Caco-2 (cell line): ENCODE measurements at regions not wholly inside any gene's neighbourhood (a gene's known extent, or its start where the extent isn't known, plus 50 kb on each side); places are given as distances from the start of the nearest gene placed in this dataset.

ENCODE experiments used
- BruUV-seq: library from RNA; stranded (reverse); fragments of 400-500 nt; replicated peaks from 2 replicates; lab custom pipeline; 2021; lab: Mats Ljungman, UMichigan
- CTCF ChIA-PET: fragments of 300-600 bp; sonication (Branson Sonifier 250); formaldehyde crosslinking; loops from one replicate; lab custom pipeline; 2022; ENCODE audit warnings: antibody characterized with exemption; lab: Charles Lee
- POLR2A ChIA-PET: fragments of 300-600 bp; sonication (Branson Sonifier 250); formaldehyde crosslinking; loops from one replicate; lab custom pipeline; 2022; ENCODE audit warnings: antibody characterized with exemption; lab: Charles Lee
- DNase-seq, 2 experiments: peaks; one replicate each; pipeline versions ENCODE4 v3.0.0 to v3.0.0-alpha.2; 2020 to 2022
- H3K27me3 ChIP-seq: replicated peaks from 2 replicates; pipeline ENCODE4 v1.6.0; 2011; ENCODE audit warnings: low read length; ENCODE audit not compliant: control insufficient read depth, insufficient read depth
- H3K36me3 ChIP-seq: 2 replicates; pipeline ENCODE4 v1.5.1; 2011; ENCODE audit warnings: low read length; ENCODE audit not compliant: control insufficient read depth, insufficient read depth
- H3K4me1 ChIP-seq: fragments of 250-450 bp; sonication (Bioruptor Pico); 2 replicates; pipeline ENCODE4 v1.5.1; 2020; ENCODE audit warnings: mild to moderate bottlenecking
- H3K4me3 ChIP-seq: 2 replicates; pipeline ENCODE4 v1.5.1; 2011; ENCODE audit warnings: low read depth, mild to moderate bottlenecking, control low read depth, low read length
- H3K9me3 ChIP-seq: fragments of 250-450 bp; sonication (Bioruptor Pico); 2 replicates; pipeline ENCODE4 v1.5.1; 2020; ENCODE audit warnings: mild to moderate bottlenecking, moderate library complexity
- H3K27ac Mint-ChIP-seq: one replicate; pipeline ENCODE4 v1.8.0; 2022; ENCODE audit warnings: mixed read lengths; ENCODE audit not compliant: unreplicated experiment
- H3K27me3 Mint-ChIP-seq: one replicate; pipeline ENCODE4 v1.8.0; 2022; ENCODE audit warnings: mixed read lengths; ENCODE audit not compliant: insufficient read depth, unreplicated experiment
- H3K36me3 Mint-ChIP-seq: one replicate; pipeline ENCODE4 v1.8.0; 2022; ENCODE audit warnings: mild to moderate bottlenecking, mixed read lengths; ENCODE audit not compliant: insufficient read depth, unreplicated experiment
- H3K4me1 Mint-ChIP-seq: one replicate; pipeline ENCODE4 v1.8.0; 2022; ENCODE audit warnings: low read depth, mixed read lengths; ENCODE audit not compliant: unreplicated experiment
- H3K4me3 Mint-ChIP-seq: one replicate; pipeline ENCODE4 v1.8.0; 2022; ENCODE audit warnings: mild to moderate bottlenecking, moderate library complexity, mixed read lengths; ENCODE audit not compliant: unreplicated experiment
- H3K9me3 Mint-ChIP-seq: one replicate; pipeline ENCODE4 v1.8.0; 2022; ENCODE audit warnings: mixed read lengths; ENCODE audit not compliant: unreplicated experiment
- intact Hi-C: fragments of 100-400 bp; cut with micrococcal nuclease; formaldehyde crosslinking; loops from one replicate; pipeline ENCODE4 v1.10.0; 2022; ENCODE audit not compliant: unreplicated experiment
- TF ChIP-seq, protein P1 (sequence below), 2 experiments: fragments of 200-600 bp in 1 of 2; IDR thresholded peaks; 1 replicate in 1 of 2; 2 replicates in 1 of 2; pipeline versions ENCODE4 v1.5.1 to v1.8.0; 2011 to 2022; ENCODE audit warnings: antibody characterized with exemption in 1 of 2, control low read depth in 1 of 2, inconsistent platforms in 1 of 2, low read depth in 1 of 2, low read length in 1 of 2, mild to moderate bottlenecking in 1 of 2, moderate library complexity in 1 of 2; ENCODE audit not compliant: insufficient read depth in 1 of 2, severe bottlenecking in 1 of 2, unreplicated experiment in 1 of 2

DNA sequence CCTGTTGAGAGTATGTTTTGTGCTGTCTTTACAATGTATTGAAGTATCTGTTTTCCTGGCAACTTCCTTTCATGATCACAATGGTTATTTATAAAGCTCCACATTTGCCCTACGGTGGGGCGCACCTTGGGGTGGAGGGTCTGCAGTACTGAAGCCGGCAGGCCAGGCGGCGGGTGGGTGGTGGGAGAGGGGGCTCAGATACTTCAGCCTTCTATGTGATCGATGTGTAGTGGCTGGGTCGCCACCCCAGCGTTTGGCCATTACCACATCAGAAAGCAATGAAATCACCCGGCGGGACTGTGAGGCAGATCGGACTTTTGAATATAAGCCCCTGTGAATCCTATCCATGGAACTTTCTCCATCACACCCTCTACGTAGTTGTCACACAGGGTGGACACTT is 196.6 kb downstream of the FOXL1 start:
- DNase-seq, result no peak
- Mint-ChIP-seq H3K4me1 (no peaks in the 10 kb centered on the region), H3K36me3 (no peaks in the 10 kb centered on the region), H3K9me3 (no peaks in the 10 kb centered on the region), H3K27me3 (peaks cover 11% of the 10 kb centered on the region), H3K4me3 (no peak overlapping the region), H3K27ac (no peak overlapping the region)
- Histone ChIP-seq H3K9me3 (no peaks in the 10 kb centered on the region), H3K4me1 (no peaks in the 10 kb centered on the region), H3K27me3 (peaks cover 2% of the 10 kb centered on the region; the same call in 1 of the 2 replicates), H3K36me3 (no peaks in the 10 kb centered on the region), H3K4me3 (no peak overlapping the region)
- TF ChIP-seq, protein P1, sequence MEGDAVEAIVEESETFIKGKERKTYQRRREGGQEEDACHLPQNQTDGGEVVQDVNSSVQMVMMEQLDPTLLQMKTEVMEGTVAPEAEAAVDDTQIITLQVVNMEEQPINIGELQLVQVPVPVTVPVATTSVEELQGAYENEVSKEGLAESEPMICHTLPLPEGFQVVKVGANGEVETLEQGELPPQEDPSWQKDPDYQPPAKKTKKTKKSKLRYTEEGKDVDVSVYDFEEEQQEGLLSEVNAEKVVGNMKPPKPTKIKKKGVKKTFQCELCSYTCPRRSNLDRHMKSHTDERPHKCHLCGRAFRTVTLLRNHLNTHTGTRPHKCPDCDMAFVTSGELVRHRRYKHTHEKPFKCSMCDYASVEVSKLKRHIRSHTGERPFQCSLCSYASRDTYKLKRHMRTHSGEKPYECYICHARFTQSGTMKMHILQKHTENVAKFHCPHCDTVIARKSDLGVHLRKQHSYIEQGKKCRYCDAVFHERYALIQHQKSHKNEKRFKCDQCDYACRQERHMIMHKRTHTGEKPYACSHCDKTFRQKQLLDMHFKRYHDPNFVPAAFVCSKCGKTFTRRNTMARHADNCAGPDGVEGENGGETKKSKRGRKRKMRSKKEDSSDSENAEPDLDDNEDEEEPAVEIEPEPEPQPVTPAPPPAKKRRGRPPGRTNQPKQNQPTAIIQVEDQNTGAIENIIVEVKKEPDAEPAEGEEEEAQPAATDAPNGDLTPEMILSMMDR (IDR thresholded peaks at IDR 0.05; ENCODE audit: insufficient read depth in 1 of 2, low read depth in 1 of 2, low read length in 1 of 2, severe bottlenecking in 1 of 2, unreplicated experiment in 1 of 2), result no peak
- BruUV-seq, result no TSS peak
- CTCF ChIA-PET, result no interaction called here
- intact Hi-C loops, result no loop called here
- POLR2A ChIA-PET, result no interaction called here

DNA sequence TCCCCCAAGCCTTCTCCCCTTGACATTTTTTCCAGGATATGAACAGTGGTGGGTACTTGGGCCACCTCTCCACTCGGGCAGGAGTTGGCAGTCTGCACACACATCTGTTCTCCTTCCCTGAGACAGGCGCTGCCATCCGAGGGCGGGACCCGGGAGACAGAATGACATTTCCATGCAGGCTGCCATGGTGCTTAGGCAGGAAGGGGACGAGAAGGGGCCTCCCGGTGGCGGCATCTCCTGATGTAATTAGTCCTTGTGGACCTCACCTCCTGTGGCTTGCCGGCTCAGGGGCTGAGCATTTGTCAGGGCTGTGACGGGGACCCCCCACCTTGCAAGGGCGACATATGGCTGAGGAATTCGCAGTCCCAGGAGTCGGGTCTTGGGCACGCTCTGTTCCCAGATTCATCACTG is 197.2 kb downstream of the FOXL1 start:
- BruUV-seq, result no TSS peak
- Histone ChIP-seq H3K4me1 (no peaks in the 10 kb centered on the region), H3K27me3 (peaks cover 2% of the 10 kb centered on the region; the same call in 1 of the 2 replicates), H3K36me3 (no peaks in the 10 kb centered on the region), H3K4me3 (no peak overlapping the region), H3K9me3 (no peaks in the 10 kb centered on the region)
- intact Hi-C loops, result no loop called here
- H3K9me3 Mint-ChIP-seq, result no peaks in the 10 kb centered on the region
- H3K27me3 Mint-ChIP-seq, result peaks cover 13% of the 10 kb centered on the region
- TF ChIP-seq, protein P1 (IDR thresholded peaks at IDR 0.05; ENCODE audit: insufficient read depth in 1 of 2, low read depth in 1 of 2, low read length in 1 of 2, severe bottlenecking in 1 of 2, unreplicated experiment in 1 of 2), result no peak
- POLR2A ChIA-PET, result no interaction called here
- CTCF ChIA-PET, result interaction anchor here (0.5 kb wide), 1 partner anchor 10 kb away, joined by 3 read pairs; no protein-coding TSS in a partner anchor
- no peak for DNase-seq
- H3K4me1 Mint-ChIP-seq, result no peaks in the 10 kb centered on the region
- no peak overlapping the region for H3K4me3 Mint-ChIP-seq
- no peak overlapping the region for H3K27ac Mint-ChIP-seq
- no peaks in the 10 kb centered on the region for H3K36me3 Mint-ChIP-seq

- Histone ChIP-seq H3K27me3 (peaks cover 2% of the 10 kb centered on the region; the same call in 1 of the 2 replicates), H3K4me3 (no peak overlapping the region), H3K36me3 (no peaks in the 10 kb centered on the region), H3K9me3 (no peaks in the 10 kb centered on the region), H3K4me1 (no peaks in the 10 kb centered on the region)
- no peak for DNase-seq
- Mint-ChIP-seq H3K27me3 (peaks cover 15% of the 10 kb centered on the region), H3K9me3 (no peaks in the 10 kb centered on the region), H3K36me3 (no peaks in the 10 kb centered on the region), H3K4me3 (no peak overlapping the region), H3K4me1 (no peaks in the 10 kb centered on the region), H3K27ac (no peak overlapping the region)
- intact Hi-C loops, result no loop called here
- no TSS peak for BruUV-seq
- TF ChIP-seq, protein P1 (IDR thresholded peaks at IDR 0.05; ENCODE audit: insufficient read depth in 1 of 2, low read depth in 1 of 2, low read length in 1 of 2, severe bottlenecking in 1 of 2, unreplicated experiment in 1 of 2), result no peak
- ChIA-PET POLR2A (no interaction called here), CTCF (no interaction called here)
Observed at GRCh38 chr16:86777381-86777946, 199.1 kb downstream of the FOXL1 start.
